ENCODE measurements at regions not wholly inside any gene's neighbourhood (a gene's known extent, or its start where the extent isn't known, plus 50 kb on each side); places are given as distances from the start of the nearest gene placed in this dataset.

DNA sequence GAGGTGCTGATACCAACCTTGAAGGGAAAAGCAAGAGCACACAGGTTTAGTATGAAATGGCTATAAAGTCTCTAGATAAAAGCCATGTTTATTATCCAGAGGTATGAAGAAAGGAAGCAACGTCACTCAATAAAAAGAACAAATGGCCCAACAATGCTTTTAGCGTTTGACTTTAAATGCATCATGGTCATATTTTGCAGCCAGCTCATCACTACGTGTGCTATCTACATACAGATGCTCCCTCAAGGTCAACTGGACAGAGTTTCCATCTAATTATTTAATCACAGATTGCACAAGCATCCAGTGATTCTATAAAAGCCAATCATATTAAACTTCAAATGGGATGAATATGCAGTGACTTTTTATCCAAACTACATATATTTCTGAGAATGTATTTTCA lies 127.6 kb upstream of the SYNDIG1 start:
- no peak overlapping the region for H3K27ac ChIP-seq (ENCODE audit: low read depth, low read length)
- H3K9me3 ChIP-seq (ENCODE audit: control insufficient read depth in 1 of 2, low read length in 2 of 2) = no peaks in the 10 kb centered on the region
- H3K9ac ChIP-seq (ENCODE audit: low read depth in 1 of 2, low read length in 2 of 2) = no peak overlapping the region
- H3K36me3 ChIP-seq (ENCODE audit: control insufficient read depth in 1 of 2, insufficient read depth in 2 of 2, low read length in 2 of 2) = no peaks in the 10 kb centered on the region
- H3K4me3 ChIP-seq (ENCODE audit: low read depth in 1 of 2, low read length in 2 of 2) = no peak overlapping the region
- H3K4me1 ChIP-seq (ENCODE audit: control insufficient read depth in 1 of 2, insufficient read depth in 2 of 2, low read length in 2 of 2) = no peaks in the 10 kb centered on the region
- no peaks in the 10 kb centered on the region for H3K27me3 ChIP-seq (ENCODE audit: control insufficient read depth in 1 of 2, insufficient read depth in 2 of 2, low read length in 2 of 2)

GRCh38 chr20:24340933-24341332 lies 128.5 kb upstream of the SYNDIG1 start:
- no peak overlapping the region for H3K9ac ChIP-seq (ENCODE audit: low read depth in 1 of 2, low read length in 2 of 2)
- H3K27me3 ChIP-seq (ENCODE audit: control insufficient read depth in 1 of 2, insufficient read depth in 2 of 2, low read length in 2 of 2) = no peaks in the 10 kb centered on the region
- H3K4me1 ChIP-seq (ENCODE audit: control insufficient read depth in 1 of 2, insufficient read depth in 2 of 2, low read length in 2 of 2) = no peaks in the 10 kb centered on the region
- H3K27ac ChIP-seq (ENCODE audit: low read depth, low read length) = no peak overlapping the region
- no peaks in the 10 kb centered on the region for H3K9me3 ChIP-seq (ENCODE audit: control insufficient read depth in 1 of 2, low read length in 2 of 2)
- H3K4me3 ChIP-seq (ENCODE audit: low read depth in 1 of 2, low read length in 2 of 2) = no peak overlapping the region
- no peaks in the 10 kb centered on the region for H3K36me3 ChIP-seq (ENCODE audit: control insufficient read depth in 1 of 2, insufficient read depth in 2 of 2, low read length in 2 of 2)

- no peaks in the 10 kb centered on the region for H3K27me3 ChIP-seq (ENCODE audit: control insufficient read depth in 1 of 2, insufficient read depth in 2 of 2, low read length in 2 of 2)
- no peak overlapping the region for H3K9ac ChIP-seq (ENCODE audit: low read depth in 1 of 2, low read length in 2 of 2)
- H3K4me1 ChIP-seq (ENCODE audit: control insufficient read depth in 1 of 2, insufficient read depth in 2 of 2, low read length in 2 of 2) = no peaks in the 10 kb centered on the region
- H3K36me3 ChIP-seq (ENCODE audit: control insufficient read depth in 1 of 2, insufficient read depth in 2 of 2, low read length in 2 of 2) = no peaks in the 10 kb centered on the region
- no peak overlapping the region for H3K27ac ChIP-seq (ENCODE audit: low read depth, low read length)
- no peaks in the 10 kb centered on the region for H3K9me3 ChIP-seq (ENCODE audit: control insufficient read depth in 1 of 2, low read length in 2 of 2)
- H3K4me3 ChIP-seq (ENCODE audit: low read depth in 1 of 2, low read length in 2 of 2) = no peak overlapping the region
These were observed 130.2 kb upstream of the SYNDIG1 start for GRCh38 chr20:24339210-24339641.

DNA sequence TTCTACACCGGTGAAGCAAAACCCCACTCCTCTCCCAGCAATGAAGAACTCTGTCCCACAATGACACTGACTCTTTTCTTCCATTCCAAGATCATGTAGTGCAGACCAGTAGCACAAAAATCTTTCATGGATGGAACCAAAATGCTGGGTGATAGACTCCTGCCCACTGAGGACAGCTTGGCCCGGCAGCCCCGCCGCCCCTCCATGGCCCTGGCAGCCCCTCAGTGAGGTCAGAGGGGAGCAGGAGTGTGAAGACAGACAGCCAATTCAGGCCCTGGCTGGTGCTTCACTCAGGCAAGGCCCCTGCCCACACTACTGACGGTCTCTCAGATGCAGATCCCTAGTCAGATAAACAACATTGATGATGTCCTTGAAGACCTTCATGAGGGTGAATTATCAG lies 131.9 kb upstream of the SYNDIG1 start:
- Histone ChIP-seq H3K36me3 (ENCODE audit: control insufficient read depth in 1 of 2, insufficient read depth in 2 of 2, low read length in 2 of 2) (no peaks in the 10 kb centered on the region), H3K27me3 (ENCODE audit: control insufficient read depth in 1 of 2, insufficient read depth in 2 of 2, low read length in 2 of 2) (no peaks in the 10 kb centered on the region), H3K27ac (ENCODE audit: low read depth, low read length) (no peak overlapping the region), H3K9me3 (ENCODE audit: control insufficient read depth in 1 of 2, low read length in 2 of 2) (no peaks in the 10 kb centered on the region), H3K9ac (ENCODE audit: low read depth in 1 of 2, low read length in 2 of 2) (no peak overlapping the region), H3K4me1 (ENCODE audit: control insufficient read depth in 1 of 2, insufficient read depth in 2 of 2, low read length in 2 of 2) (no peaks in the 10 kb centered on the region), H3K4me3 (ENCODE audit: low read depth in 1 of 2, low read length in 2 of 2) (no peak overlapping the region)

- Histone ChIP-seq H3K9ac (ENCODE audit: low read depth in 1 of 2, low read length in 2 of 2) (no peak overlapping the region), H3K27me3 (ENCODE audit: control insufficient read depth in 1 of 2, insufficient read depth in 2 of 2, low read length in 2 of 2) (no peaks in the 10 kb centered on the region), H3K36me3 (ENCODE audit: control insufficient read depth in 1 of 2, insufficient read depth in 2 of 2, low read length in 2 of 2) (no peaks in the 10 kb centered on the region), H3K9me3 (ENCODE audit: control insufficient read depth in 1 of 2, low read length in 2 of 2) (no peaks in the 10 kb centered on the region), H3K4me1 (ENCODE audit: control insufficient read depth in 1 of 2, insufficient read depth in 2 of 2, low read length in 2 of 2) (no peaks in the 10 kb centered on the region), H3K4me3 (ENCODE audit: low read depth in 1 of 2, low read length in 2 of 2) (no peak overlapping the region), H3K27ac (ENCODE audit: low read depth, low read length) (no peak overlapping the region)
These were observed 132.4 kb upstream of the SYNDIG1 start for GRCh38 chr20:24337069-24337468.

- Histone ChIP-seq H3K36me3 (ENCODE audit: control insufficient read depth in 1 of 2, insufficient read depth in 2 of 2, low read length in 2 of 2) (no peaks in the 10 kb centered on the region), H3K27ac (ENCODE audit: low read depth, low read length) (no peak overlapping the region), H3K4me1 (ENCODE audit: control insufficient read depth in 1 of 2, insufficient read depth in 2 of 2, low read length in 2 of 2) (no peaks in the 10 kb centered on the region), H3K9ac (ENCODE audit: low read depth in 1 of 2, low read length in 2 of 2) (no peak overlapping the region), H3K27me3 (ENCODE audit: control insufficient read depth in 1 of 2, insufficient read depth in 2 of 2, low read length in 2 of 2) (no peaks in the 10 kb centered on the region), H3K9me3 (ENCODE audit: control insufficient read depth in 1 of 2, low read length in 2 of 2) (no peaks in the 10 kb centered on the region), H3K4me3 (ENCODE audit: low read depth in 1 of 2, low read length in 2 of 2) (no peak overlapping the region)
These were observed 134.6 kb upstream of the SYNDIG1 start for GRCh38 chr20:24334830-24335229.

DNA sequence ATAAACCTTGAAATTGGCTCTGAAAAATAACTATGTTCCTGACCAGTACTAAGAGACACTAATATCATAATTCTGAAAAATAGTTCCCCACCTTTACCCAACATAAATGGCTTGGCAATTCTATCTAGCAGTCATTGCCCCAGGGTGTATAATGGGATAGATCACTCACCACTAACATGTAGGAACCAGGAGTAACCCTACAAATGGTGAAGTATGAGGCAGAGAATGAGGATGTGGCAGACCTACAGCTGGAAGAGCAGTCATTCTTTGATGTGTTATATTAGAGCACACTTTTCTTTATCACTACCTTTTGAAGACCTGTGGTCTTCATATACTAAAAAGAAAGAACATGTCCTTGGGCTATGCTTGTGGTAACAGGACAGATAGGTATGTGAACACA lies 136.5 kb upstream of the SYNDIG1 start:
- no peaks in the 10 kb centered on the region for H3K36me3 ChIP-seq (ENCODE audit: control insufficient read depth in 1 of 2, insufficient read depth in 2 of 2, low read length in 2 of 2)
- no peaks in the 10 kb centered on the region for H3K9me3 ChIP-seq (ENCODE audit: control insufficient read depth in 1 of 2, low read length in 2 of 2)
- H3K4me3 ChIP-seq (ENCODE audit: low read depth in 1 of 2, low read length in 2 of 2) = no peak overlapping the region
- H3K27ac ChIP-seq (ENCODE audit: low read depth, low read length) = no peak overlapping the region
- no peaks in the 10 kb centered on the region for H3K27me3 ChIP-seq (ENCODE audit: control insufficient read depth in 1 of 2, insufficient read depth in 2 of 2, low read length in 2 of 2)
- H3K4me1 ChIP-seq (ENCODE audit: control insufficient read depth in 1 of 2, insufficient read depth in 2 of 2, low read length in 2 of 2) = no peaks in the 10 kb centered on the region
- no peak overlapping the region for H3K9ac ChIP-seq (ENCODE audit: low read depth in 1 of 2, low read length in 2 of 2)

GRCh38 chr20:24331939-24332338 lies 137.5 kb upstream of the SYNDIG1 start:
- H3K9ac ChIP-seq (ENCODE audit: low read depth in 1 of 2, low read length in 2 of 2) = no peak overlapping the region
- H3K9me3 ChIP-seq (ENCODE audit: control insufficient read depth in 1 of 2, low read length in 2 of 2) = no peaks in the 10 kb centered on the region
- H3K27me3 ChIP-seq (ENCODE audit: control insufficient read depth in 1 of 2, insufficient read depth in 2 of 2, low read length in 2 of 2) = no peaks in the 10 kb centered on the region
- no peaks in the 10 kb centered on the region for H3K36me3 ChIP-seq (ENCODE audit: control insufficient read depth in 1 of 2, insufficient read depth in 2 of 2, low read length in 2 of 2)
- H3K4me3 ChIP-seq (ENCODE audit: low read depth in 1 of 2, low read length in 2 of 2) = no peak overlapping the region
- no peaks in the 10 kb centered on the region for H3K4me1 ChIP-seq (ENCODE audit: control insufficient read depth in 1 of 2, insufficient read depth in 2 of 2, low read length in 2 of 2)
- no peak overlapping the region for H3K27ac ChIP-seq (ENCODE audit: low read depth, low read length)

- Histone ChIP-seq H3K36me3 (ENCODE audit: control insufficient read depth in 1 of 2, insufficient read depth in 2 of 2, low read length in 2 of 2) (no peaks in the 10 kb centered on the region), H3K27me3 (ENCODE audit: control insufficient read depth in 1 of 2, insufficient read depth in 2 of 2, low read length in 2 of 2) (no peaks in the 10 kb centered on the region), H3K4me1 (ENCODE audit: control insufficient read depth in 1 of 2, insufficient read depth in 2 of 2, low read length in 2 of 2) (no peaks in the 10 kb centered on the region), H3K9ac (ENCODE audit: low read depth in 1 of 2, low read length in 2 of 2) (no peak overlapping the region), H3K9me3 (ENCODE audit: control insufficient read depth in 1 of 2, low read length in 2 of 2) (no peaks in the 10 kb centered on the region), H3K27ac (ENCODE audit: low read depth, low read length) (no peak overlapping the region), H3K4me3 (ENCODE audit: low read depth in 1 of 2, low read length in 2 of 2) (no peak overlapping the region)
These were observed 140.5 kb upstream of the SYNDIG1 start for GRCh38 chr20:24328901-24329300.

DNA sequence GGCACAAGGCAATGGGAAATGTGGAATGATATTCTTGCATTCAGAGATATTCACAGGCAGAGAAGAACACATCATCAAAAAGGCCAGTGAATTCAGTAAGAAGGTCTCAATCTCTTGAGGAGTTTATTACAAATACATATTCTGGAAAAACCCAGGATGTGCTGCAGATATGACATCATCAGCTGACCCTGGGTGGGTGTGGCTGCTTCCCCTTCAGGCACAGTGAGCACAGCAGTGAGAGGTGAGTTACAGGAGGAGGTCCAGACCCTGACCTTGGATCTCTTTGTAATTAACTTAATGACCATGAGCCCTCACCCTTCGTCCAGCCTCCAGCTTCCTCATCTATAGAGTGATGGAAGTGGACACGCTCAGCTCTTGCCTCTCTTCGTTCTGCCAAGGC lies 147.5 kb upstream of the SYNDIG1 start:
- Histone ChIP-seq H3K27ac (ENCODE audit: low read depth, low read length) (no peak overlapping the region), H3K36me3 (ENCODE audit: control insufficient read depth in 1 of 2, insufficient read depth in 2 of 2, low read length in 2 of 2) (no peaks in the 10 kb centered on the region), H3K9ac (ENCODE audit: low read depth in 1 of 2, low read length in 2 of 2) (no peak overlapping the region), H3K4me1 (ENCODE audit: control insufficient read depth in 1 of 2, insufficient read depth in 2 of 2, low read length in 2 of 2) (no peaks in the 10 kb centered on the region), H3K27me3 (ENCODE audit: control insufficient read depth in 1 of 2, insufficient read depth in 2 of 2, low read length in 2 of 2) (no peaks in the 10 kb centered on the region), H3K9me3 (ENCODE audit: control insufficient read depth in 1 of 2, low read length in 2 of 2) (no peaks in the 10 kb centered on the region), H3K4me3 (ENCODE audit: low read depth in 1 of 2, low read length in 2 of 2) (no peak overlapping the region)

All from duodenal mucosa (tissue), 2 donors.